H1 (cell line): ENCODE measurements at regions not wholly inside any gene's neighbourhood (a gene's known extent, or its start where the extent isn't known, plus 50 kb on each side); places are given as distances from the start of the nearest gene placed in this dataset.

Experiments
- CTCF ChIA-PET: fragments of 300-600 bp; sonication (Branson Sonifier 250); formaldehyde crosslinking; loops from one replicate; lab custom pipeline; 2021; ENCODE audit not compliant: partially characterized antibody; lab: Charles Lee
- POLR2A ChIA-PET: fragments of 300-600 bp; sonication (Branson Sonifier 250); formaldehyde crosslinking; loops from one replicate; lab custom pipeline; 2021; ENCODE audit warnings: inconsistent platforms; ENCODE audit not compliant: partially characterized antibody; lab: Charles Lee
- DNase-seq, 2 experiments: peaks; one replicate each; pipeline versions ENCODE4 v3.0.0 to v3.0.0-alpha.2; 2010 to 2022; ENCODE audit warnings: low spot score in 2 of 2, low read depth in 1 of 2, mixed read lengths in 1 of 2
- FAIRE-seq: peaks from 2 replicates; lab custom pipeline; 2011; peaks lifted over from hg19 to GRCh38; lab: Jason Lieb, UNC
- H2AFZ ChIP-seq: 2 replicates; pipeline ENCODE4 v1.8.1; 2012; ENCODE audit warnings: low read length, inconsistent platforms
- H2AK5ac ChIP-seq: 2 replicates; pipeline ENCODE4 v1.6.1; 2013; ENCODE audit warnings: low read depth, low read length
- H2BK120ac ChIP-seq: replicated peaks from 2 replicates; pipeline ENCODE3; 2013; ENCODE audit warnings: low read depth, low read length, inconsistent platforms
- H2BK12ac ChIP-seq: 2 replicates; pipeline ENCODE4 v1.6.1; 2013; ENCODE audit warnings: low read depth, low read length
- H2BK15ac ChIP-seq: 2 replicates; pipeline ENCODE4 v1.6.1; 2013; ENCODE audit warnings: low read length
- H2BK20ac ChIP-seq: 2 replicates; pipeline ENCODE4 v1.6.1; 2013; ENCODE audit warnings: low read length
- H2BK5ac ChIP-seq: 2 replicates; pipeline ENCODE4 v1.6.1; 2013; ENCODE audit warnings: low read depth, low read length
- H3K14ac ChIP-seq: 2 replicates; pipeline ENCODE4 v1.6.1; 2013; ENCODE audit warnings: inconsistent platforms; ENCODE audit not compliant: insufficient read length
- H3K18ac ChIP-seq: 2 replicates; pipeline ENCODE4 v1.6.1; 2013; ENCODE audit warnings: low read length; ENCODE audit errors: extremely low read depth
- H3K23ac ChIP-seq: 2 replicates; pipeline ENCODE4 v1.6.1; 2013; ENCODE audit warnings: inconsistent platforms; ENCODE audit not compliant: insufficient read length
- H3K23me2 ChIP-seq: 2 replicates; pipeline ENCODE4 v1.6.1; 2013; ENCODE audit warnings: low read depth, low read length
- H3K27ac ChIP-seq: 2 replicates; pipeline ENCODE4 v1.6.1; 2011; ENCODE audit warnings: low read depth, low read length, inconsistent platforms
- H3K27me3 ChIP-seq, 4 experiments: replicated peaks in 1 of 4; 1 replicate in 1 of 4; 2 replicates in 3 of 4; pipeline versions ENCODE4 v1.6.1 to v1.8.1; 2011 to 2013; ENCODE audit warnings: low read length in 3 of 4, mild to moderate bottlenecking in 3 of 4, inconsistent platforms in 2 of 4, mixed read lengths in 2 of 4, moderate library complexity in 1 of 4; ENCODE audit not compliant: control insufficient read depth in 3 of 4, insufficient read depth in 3 of 4; ENCODE audit errors: extremely low read depth in 1 of 4
- H3K36me3 ChIP-seq, 4 experiments: 2 replicates each; pipeline versions ENCODE4 v1.6.1 to v1.8.1; 2011 to 2013; ENCODE audit warnings: mild to moderate bottlenecking in 4 of 4, low read length in 3 of 4, moderate library complexity in 2 of 4, control low read depth in 1 of 4, inconsistent platforms in 1 of 4; ENCODE audit not compliant: insufficient read depth in 4 of 4, control insufficient read depth in 2 of 4
- H3K4ac ChIP-seq: replicated peaks from 2 replicates; pipeline ENCODE3; 2013; ENCODE audit warnings: low read length, low read depth, mixed read lengths, inconsistent platforms; ENCODE audit not compliant: insufficient read length
- H3K4me1 ChIP-seq, 4 experiments: replicated peaks in 1 of 4; 1 replicate in 1 of 4; 2 replicates in 3 of 4; pipeline versions ENCODE4 v1.6.1 to v1.8.1; 2011 to 2013; ENCODE audit warnings: low read length in 3 of 4, inconsistent platforms in 2 of 4, mixed read lengths in 1 of 4; ENCODE audit not compliant: insufficient read depth in 4 of 4, control insufficient read depth in 3 of 4
- H3K4me2 ChIP-seq, 2 experiments: 2 replicates each; pipeline versions ENCODE4 v1.6.1 to v1.8.1; 2011 to 2013; ENCODE audit warnings: low read depth in 2 of 2, low read length in 2 of 2, control low read depth in 1 of 2, inconsistent platforms in 1 of 2, mild to moderate bottlenecking in 1 of 2; ENCODE audit not compliant: insufficient read depth in 1 of 2
- H3K4me3 ChIP-seq, 4 experiments: fragments of 200-600, 300-600 bp in 1 of 4; sonication (generic), shearing (Covaris generic), sonication (Bioruptor Twin) in 1 of 4; 2 replicates each; pipeline versions ENCODE4 v1.5.1 to v1.8.1; 2011 to 2016; ENCODE audit warnings: low read length in 4 of 4, low read depth in 3 of 4, control low read depth in 2 of 4, inconsistent platforms in 2 of 4, mild to moderate bottlenecking in 2 of 4, mixed read lengths in 1 of 4, moderate library complexity in 1 of 4; ENCODE audit not compliant: insufficient read depth in 2 of 4; ENCODE audit errors: extremely low read depth in 1 of 4
- H3K56ac ChIP-seq: replicated peaks from 2 replicates; pipeline ENCODE3; 2013; ENCODE audit warnings: low read depth, mild to moderate bottlenecking, mixed read lengths, low read length, inconsistent platforms; ENCODE audit not compliant: insufficient read length
- H3K79me1 ChIP-seq: 2 replicates; pipeline ENCODE4 v1.6.1; 2013; ENCODE audit warnings: low read depth, low read length, control low read depth
- H3K79me2 ChIP-seq, 2 experiments: 2 replicates each; pipeline versions ENCODE4 v1.6.1 to v1.8.1; 2012 to 2013; ENCODE audit warnings: low read length in 2 of 2, mild to moderate bottlenecking in 2 of 2, inconsistent platforms in 1 of 2; ENCODE audit not compliant: insufficient read depth in 2 of 2, control insufficient read depth in 1 of 2
- H3K9ac ChIP-seq, 4 experiments: replicated peaks in 1 of 4; 1 replicate in 1 of 4; 2 replicates in 3 of 4; pipeline versions ENCODE4 v1.6.1 to v1.8.1; 2011 to 2013; ENCODE audit warnings: low read depth in 3 of 4, low read length in 3 of 4, control low read depth in 2 of 4, mild to moderate bottlenecking in 2 of 4, moderate library complexity in 2 of 4, inconsistent platforms in 1 of 4; ENCODE audit errors: extremely low read depth in 1 of 4
- H3K9me3 ChIP-seq, 2 experiments: 2 replicates each; pipeline versions ENCODE4 v1.6.1 to v1.8.1; 2012 to 2013; ENCODE audit warnings: mild to moderate bottlenecking in 2 of 2, moderate library complexity in 2 of 2, control low read depth in 1 of 2, inconsistent platforms in 1 of 2, low read depth in 1 of 2, low read length in 1 of 2, mixed read lengths in 1 of 2; ENCODE audit not compliant: insufficient read depth in 2 of 2
- H4K20me1 ChIP-seq, 2 experiments: replicated peaks in 1 of 2; 2 replicates each; pipeline versions ENCODE3 to v1.8.1; 2011 to 2013; ENCODE audit warnings: inconsistent platforms in 2 of 2, low read length in 2 of 2, mild to moderate bottlenecking in 1 of 2; ENCODE audit not compliant: insufficient read depth in 2 of 2, control insufficient read depth in 1 of 2
- H4K5ac ChIP-seq: 2 replicates; pipeline ENCODE4 v1.6.1; 2013; ENCODE audit warnings: low read length, low read depth, mixed read lengths, inconsistent platforms; ENCODE audit not compliant: insufficient read length
- H4K8ac ChIP-seq: 2 replicates; pipeline ENCODE4 v1.8.0; 2013; ENCODE audit warnings: mild to moderate bottlenecking, moderate library complexity, low read length, inconsistent platforms; ENCODE audit not compliant: insufficient read depth; ENCODE audit errors: extremely low read depth
- H4K91ac ChIP-seq: replicated peaks from 2 replicates; pipeline ENCODE3; 2013; ENCODE audit warnings: low read length, mixed read lengths, inconsistent platforms; ENCODE audit not compliant: insufficient read length
- BRCA1 ChIP-seq: IDR thresholded peaks from 2 replicates; pipeline ENCODE4 v1.6.1; 2012; ENCODE audit warnings: low read depth, low read length, improper control_type of control experiment
- FOSL1 ChIP-seq: IDR thresholded peaks from 2 replicates; pipeline ENCODE4 v1.6.1; 2011; ENCODE audit warnings: mild to moderate bottlenecking, low read depth, low read length, moderate library complexity; ENCODE audit not compliant: insufficient read depth
- GABPA ChIP-seq: IDR thresholded peaks from 2 replicates; pipeline ENCODE4 v1.6.1; 2011; ENCODE audit warnings: mild to moderate bottlenecking, low read length, moderate library complexity, borderline replicate concordance; ENCODE audit not compliant: insufficient read depth
- GTF2F1 ChIP-seq: IDR thresholded peaks from 2 replicates; pipeline ENCODE4 v1.6.1; 2012; ENCODE audit warnings: low read depth, low read length, improper control_type of control experiment, borderline replicate concordance
- KDM4A ChIP-seq: IDR thresholded peaks from one replicate; pipeline ENCODE4 v1.7.1; 2012; ENCODE audit warnings: low read depth, mild to moderate bottlenecking, moderate library complexity, low read length, inconsistent platforms; ENCODE audit not compliant: severe bottlenecking
- MAX ChIP-seq: IDR thresholded peaks from 2 replicates; pipeline ENCODE4 v1.6.1; 2012; ENCODE audit warnings: inconsistent platforms
- NANOG ChIP-seq: IDR thresholded peaks from 2 replicates; pipeline ENCODE4 v1.6.1; 2011; ENCODE audit warnings: low read length, low read depth, mild to moderate bottlenecking, inconsistent platforms; ENCODE audit not compliant: insufficient read depth, poor library complexity, severe bottlenecking
- PHF8 ChIP-seq: fragments of 200-600 bp; sonication (generic); conservative IDR thresholded peaks from 2 replicates; pipeline ENCODE4 v1.7.1; 2012; ENCODE audit warnings: low read depth, mild to moderate bottlenecking, inconsistent platforms, low read length, moderate library complexity
- POU5F1 ChIP-seq: IDR thresholded peaks from 2 replicates; pipeline ENCODE4 v1.6.1; 2011; ENCODE audit warnings: low read depth, mild to moderate bottlenecking, low read length, moderate library complexity
- RXRA ChIP-seq: IDR thresholded peaks from 2 replicates; pipeline ENCODE4 v1.6.1; 2011; ENCODE audit warnings: low read depth, mild to moderate bottlenecking, low read length, moderate library complexity; ENCODE audit not compliant: insufficient read depth
- SRF ChIP-seq: IDR thresholded peaks from 2 replicates; pipeline ENCODE4 v1.6.1; 2011; ENCODE audit warnings: mild to moderate bottlenecking, low read depth, low read length, moderate library complexity
- SUZ12 ChIP-seq: fragments of 200-600 bp; sonication (generic); IDR thresholded peaks from 2 replicates; pipeline ENCODE4 v1.6.1; 2012; ENCODE audit warnings: mild to moderate bottlenecking, inconsistent platforms, low read length, moderate library complexity, mixed read lengths
- whole genome bisulfite sequencing, 2 experiments: shearing (Covaris generic) in 1 of 2; methylation state at CpG; one replicate each; pipeline versions ENCODE4 v1.1.6 to v1.1.7; 2013 to 2015; ENCODE audit warnings: low lambda C conversion rate in 2 of 2, mixed read lengths in 2 of 2, inconsistent platforms in 1 of 2, low coverage in 1 of 2, missing lambda C conversion rate in 1 of 2; ENCODE audit not compliant: insufficient replicate concordance in 2 of 2, insufficient coverage in 1 of 2, insufficient read length in 1 of 2; ENCODE audit errors: extremely low coverage in 1 of 2, missing lambda C conversion rate in 1 of 2; 5-methylcytosine and 5-hydroxymethylcytosine counted together
- TF ChIP-seq, protein P1 (sequence below): IDR thresholded peaks from 2 replicates; pipeline ENCODE4 v1.6.1; 2012; ENCODE audit warnings: inconsistent platforms

- Histone ChIP-seq H3K79me2 (no peaks in the 10 kb centered on the region), H4K8ac (no peak overlapping the region), H2BK12ac (no peak overlapping the region), H2AFZ (no peak overlapping the region), H3K79me1 (no peaks in the 10 kb centered on the region), H3K9ac (no peak overlapping the region), H4K20me1 (no peaks in the 10 kb centered on the region), H2BK15ac (no peak overlapping the region), H3K23me2 (no peaks in the 10 kb centered on the region), H3K27me3 (no peaks in the 10 kb centered on the region), H2BK5ac (no peak overlapping the region), H3K4me3 (no peak overlapping the region), H3K14ac (no peak overlapping the region), H3K27ac (no peak overlapping the region), H3K4me1 (no peaks in the 10 kb centered on the region), H3K56ac (no peak overlapping the region), H2BK120ac (no peak overlapping the region), H3K23ac (no peak overlapping the region), H3K4ac (no peak overlapping the region), H3K18ac (no peak overlapping the region), H4K91ac (no peak overlapping the region), H3K4me2 (no peak overlapping the region), H2BK20ac (no peak overlapping the region), H4K5ac (no peak overlapping the region), H2AK5ac (no peak overlapping the region), H3K36me3 (no peaks in the 10 kb centered on the region), H3K9me3 (0 out of 4 replicates have a peak, but pooled peaks cover 0 to 3% of the 10 kb centered on the region in 2 experiments)
- DNase-seq (no peak), FAIRE-seq (no peak)
- CTCF ChIA-PET, result no interaction called here
- TF ChIP-seq FOSL1 (no peak), PHF8 (no peak), KDM4A (no peak), POU5F1 (no peak), GTF2F1 (no peak), GABPA (no peak), BRCA1 (no peak), MAX (no peak), SRF (no peak), SUZ12 (no peak), RXRA (no peak), NANOG (no peak)
- TF ChIP-seq, protein P1, sequence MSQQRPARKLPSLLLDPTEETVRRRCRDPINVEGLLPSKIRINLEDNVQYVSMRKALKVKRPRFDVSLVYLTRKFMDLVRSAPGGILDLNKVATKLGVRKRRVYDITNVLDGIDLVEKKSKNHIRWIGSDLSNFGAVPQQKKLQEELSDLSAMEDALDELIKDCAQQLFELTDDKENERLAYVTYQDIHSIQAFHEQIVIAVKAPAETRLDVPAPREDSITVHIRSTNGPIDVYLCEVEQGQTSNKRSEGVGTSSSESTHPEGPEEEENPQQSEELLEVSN, result no peak
- POLR2A ChIA-PET, result no interaction called here
- WGBS, 2 experiments, result 94% methylated on average over 2 of the region's 2 CpGs; no CpG with 5 or more reads in 1 of the 2 experiments
Measured at GRCh38 chr20:7199861-7200260, 432.4 kb downstream of the BMP2 start.
